GM12878 (cell line): ENCODE measurements at regions not wholly inside any gene's neighbourhood (a gene's known extent, or its start where the extent isn't known, plus 50 kb on each side); places are given as distances from the start of the nearest gene placed in this dataset.

Source experiments
- ASH2L ChIP-seq: fragments of 300-600, 200-600 bp; sonication (generic); IDR thresholded peaks from 2 replicates; pipeline ENCODE4 v1.6.1; 2017; ENCODE audit warnings: low read depth, mild to moderate bottlenecking, borderline replicate concordance
- BACH1 ChIP-seq: fragments of 450-650 bp; IDR thresholded peaks from 2 replicates; pipeline ENCODE4 v1.6.1; 2017; ENCODE audit warnings: mild to moderate bottlenecking, borderline replicate concordance
- CHD1 ChIP-seq: IDR thresholded peaks from 2 replicates; pipeline ENCODE4 v1.6.1; 2012; ENCODE audit warnings: low read depth, low read length, improper control_type of control experiment
- EZH2 ChIP-seq: IDR thresholded peaks from 2 replicates; pipeline ENCODE4 v1.6.1; 2012; ENCODE audit warnings: low read depth, mild to moderate bottlenecking, control low read depth, inconsistent platforms, low read length, borderline replicate concordance; ENCODE audit not compliant: control insufficient read depth
- MAX ChIP-seq: IDR thresholded peaks from 2 replicates; pipeline ENCODE4 v1.6.1; 2012; ENCODE audit warnings: low read depth, low read length, improper control_type of control experiment
- MTA2 ChIP-seq: fragments of 450-650 bp; IDR thresholded peaks from 2 replicates; pipeline ENCODE4 v1.6.1; 2016; ENCODE audit warnings: low read depth, mild to moderate bottlenecking, moderate library complexity
- TAF1 ChIP-seq: IDR thresholded peaks from 2 replicates; pipeline ENCODE4 v1.6.1; 2011; ENCODE audit warnings: mild to moderate bottlenecking, low read depth, low read length, borderline replicate concordance
- TCF12 ChIP-seq: IDR thresholded peaks from 2 replicates; pipeline ENCODE4 v1.6.1; 2011; ENCODE audit warnings: low read depth, mild to moderate bottlenecking, low read length
- TF ChIP-seq, protein P1 (sequence below): IDR thresholded peaks from 2 replicates; pipeline ENCODE4 v1.6.1; 2011; ENCODE audit warnings: mild to moderate bottlenecking, low read depth, low read length, moderate library complexity; ENCODE audit not compliant: insufficient replicate concordance
- TF ChIP-seq, protein P2 (sequence below), 3 experiments: IDR thresholded peaks in 2 of 3; conservative IDR thresholded peaks in 1 of 3; 2 replicates each; pipeline ENCODE4 v1.5.1; 2011; ENCODE audit warnings: low read depth in 3 of 3, low read length in 3 of 3, mild to moderate bottlenecking in 3 of 3, control low read depth in 2 of 3, moderate library complexity in 2 of 3, inconsistent platforms in 1 of 3, mixed read lengths in 1 of 3; ENCODE audit not compliant: control insufficient read depth in 2 of 3, insufficient read depth in 1 of 3; ENCODE audit errors: extremely low read depth in 1 of 3

DNA sequence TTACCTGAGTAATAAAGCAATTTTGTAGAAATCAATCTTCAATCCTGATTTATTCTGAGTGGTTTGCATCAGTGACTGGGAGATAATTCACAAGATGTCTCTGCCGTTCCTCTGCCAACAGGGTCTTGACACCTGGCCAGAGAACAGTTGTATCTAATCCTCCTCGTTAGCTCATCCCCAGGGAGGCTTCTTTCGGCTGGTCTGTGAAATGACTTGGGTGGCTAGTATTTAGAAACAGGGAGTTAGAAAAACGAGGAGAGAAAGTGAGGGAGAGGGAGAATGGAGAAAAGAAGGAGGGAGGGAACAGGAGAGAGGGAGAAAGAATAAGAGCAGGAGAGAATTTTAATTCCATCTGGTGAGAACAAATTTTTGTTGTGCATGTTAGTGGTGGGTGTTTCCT is 600.2 kb upstream of the TLE4 start:
- TF ChIP-seq ASH2L (no peak), BACH1 (no peak), CHD1 (no peak), TCF12 (no peak), MAX (no peak), MTA2 (no peak), TAF1 (no peak), EZH2 (no peak)
- TF ChIP-seq, protein P1, sequence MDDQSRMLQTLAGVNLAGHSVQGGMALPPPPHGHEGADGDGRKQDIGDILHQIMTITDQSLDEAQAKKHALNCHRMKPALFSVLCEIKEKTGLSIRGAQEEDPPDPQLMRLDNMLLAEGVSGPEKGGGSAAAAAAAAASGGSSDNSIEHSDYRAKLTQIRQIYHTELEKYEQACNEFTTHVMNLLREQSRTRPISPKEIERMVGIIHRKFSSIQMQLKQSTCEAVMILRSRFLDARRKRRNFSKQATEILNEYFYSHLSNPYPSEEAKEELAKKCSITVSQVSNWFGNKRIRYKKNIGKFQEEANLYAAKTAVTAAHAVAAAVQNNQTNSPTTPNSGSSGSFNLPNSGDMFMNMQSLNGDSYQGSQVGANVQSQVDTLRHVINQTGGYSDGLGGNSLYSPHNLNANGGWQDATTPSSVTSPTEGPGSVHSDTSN: no peak
- TF ChIP-seq, protein P2, sequence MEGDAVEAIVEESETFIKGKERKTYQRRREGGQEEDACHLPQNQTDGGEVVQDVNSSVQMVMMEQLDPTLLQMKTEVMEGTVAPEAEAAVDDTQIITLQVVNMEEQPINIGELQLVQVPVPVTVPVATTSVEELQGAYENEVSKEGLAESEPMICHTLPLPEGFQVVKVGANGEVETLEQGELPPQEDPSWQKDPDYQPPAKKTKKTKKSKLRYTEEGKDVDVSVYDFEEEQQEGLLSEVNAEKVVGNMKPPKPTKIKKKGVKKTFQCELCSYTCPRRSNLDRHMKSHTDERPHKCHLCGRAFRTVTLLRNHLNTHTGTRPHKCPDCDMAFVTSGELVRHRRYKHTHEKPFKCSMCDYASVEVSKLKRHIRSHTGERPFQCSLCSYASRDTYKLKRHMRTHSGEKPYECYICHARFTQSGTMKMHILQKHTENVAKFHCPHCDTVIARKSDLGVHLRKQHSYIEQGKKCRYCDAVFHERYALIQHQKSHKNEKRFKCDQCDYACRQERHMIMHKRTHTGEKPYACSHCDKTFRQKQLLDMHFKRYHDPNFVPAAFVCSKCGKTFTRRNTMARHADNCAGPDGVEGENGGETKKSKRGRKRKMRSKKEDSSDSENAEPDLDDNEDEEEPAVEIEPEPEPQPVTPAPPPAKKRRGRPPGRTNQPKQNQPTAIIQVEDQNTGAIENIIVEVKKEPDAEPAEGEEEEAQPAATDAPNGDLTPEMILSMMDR (IDR thresholded peaks at IDR 0.05 in 2 of 3, conservative IDR thresholded peaks at IDR 0.05 in 1 of 3; ENCODE audit: control insufficient read depth in 2 of 3, extremely low read depth in 1 of 3, insufficient read depth in 1 of 3, low read depth in 3 of 3, low read length in 3 of 3): no peak
